Left lung (tissue), 4 donors: ENCODE measurements at regions not wholly inside any gene's neighbourhood (a gene's known extent, or its start where the extent isn't known, plus 50 kb on each side); places are given as distances from the start of the nearest gene placed in this dataset.
"Not testable (repeated sequence)": the region's sequence is repeated elsewhere in the genome, so short reads cannot be mapped to it uniquely, and the experiment has no call there.

Experiments used
- ATAC-seq: fragments of 200-7000 bp; cut with Tn5 transposase; one replicate; pipeline ENCODE4 v1.9.1; 2020; ENCODE audit warnings: moderate library complexity
- DNase-seq, 4 donors: peaks; one replicate each; pipeline ENCODE4 v3.0.0-alpha.2; 2013 to 2020
- H3K27ac ChIP-seq, 2 donors: fragments of 200-600 bp; sonication (generic) in 1 of 2; one replicate each; pipeline versions ENCODE4 v1.5.0 to v1.8.0; 2020 to 2021
- H3K27me3 ChIP-seq, 2 donors: fragments of 200-600 bp; sonication (generic) in 1 of 2; one replicate each; pipeline versions ENCODE4 v1.5.0 to v1.8.0; 2020 to 2021
- H3K36me3 ChIP-seq, 2 donors: fragments of 200-600 bp; sonication (generic) in 1 of 2; one replicate each; pipeline versions ENCODE4 v1.5.0 to v1.8.0; 2020 to 2021
- H3K4me1 ChIP-seq, 2 donors: fragments of 200-600 bp; one replicate each; pipeline ENCODE4 v1.8.0; 2021
- H3K4me3 ChIP-seq, 2 donors: fragments of 200-600 bp; sonication (generic) in 1 of 2; one replicate each; pipeline versions ENCODE4 v1.5.0 to v1.8.0; 2020 to 2021; ENCODE audit warnings: mild to moderate bottlenecking in 1 of 2
- H3K9me3 ChIP-seq, 2 donors: fragments of 200-600 bp; sonication (generic) in 1 of 2; one replicate each; pipeline versions ENCODE4 v1.5.0 to v1.8.0; 2020 to 2021
- CTCF ChIP-seq, 2 donors: fragments of 200-600 bp; sonication (generic) in 1 of 2; IDR thresholded peaks; one replicate each; pipeline versions ENCODE4 v1.5.0 to v1.8.0; 2021; ENCODE audit warnings: antibody characterized with exemption in 2 of 2
- intact Hi-C, 2 donors: fragments of 100-400 bp; cut with DNase I; formaldehyde crosslinking; loops; one replicate each; pipeline versions ENCODE4 v1.11.2 to v1.14.2; 2022
- donor health status: DM: no; HTN: yes; CAD: no.
- donor health status: DM: no; HTN: no; CAD: no.

- Histone ChIP-seq H3K36me3 (no peaks in the 10 kb centered on the region), H3K9me3 (no peaks in the 10 kb centered on the region), H3K27ac (no peak overlapping the region), H3K27me3 (no peaks in the 10 kb centered on the region), H3K4me1 (no peaks in the 10 kb centered on the region), H3K4me3 (no peak overlapping the region)
- no peak for DNase-seq
- no peak for ATAC-seq
- no peak for TF ChIP-seq CTCF (IDR thresholded peaks at IDR 0.05)
- intact Hi-C loops: no loop called here
Measured at GRCh38 chr5:96321345-96321744, 111.7 kb downstream of the PCSK1 start.

GRCh38 chr5:96320797-96321196 lies 112.3 kb downstream of the PCSK1 start:
- Histone ChIP-seq H3K4me3 (no peak overlapping the region), H3K9me3 (no peaks in the 10 kb centered on the region), H3K27ac (no peak overlapping the region), H3K36me3 (no peaks in the 10 kb centered on the region), H3K4me1 (no peaks in the 10 kb centered on the region), H3K27me3 (no peaks in the 10 kb centered on the region)
- intact Hi-C loops: no loop called here
- ATAC-seq (no peak), DNase-seq (no peak)
- no peak for TF ChIP-seq CTCF (IDR thresholded peaks at IDR 0.05)

DNA sequence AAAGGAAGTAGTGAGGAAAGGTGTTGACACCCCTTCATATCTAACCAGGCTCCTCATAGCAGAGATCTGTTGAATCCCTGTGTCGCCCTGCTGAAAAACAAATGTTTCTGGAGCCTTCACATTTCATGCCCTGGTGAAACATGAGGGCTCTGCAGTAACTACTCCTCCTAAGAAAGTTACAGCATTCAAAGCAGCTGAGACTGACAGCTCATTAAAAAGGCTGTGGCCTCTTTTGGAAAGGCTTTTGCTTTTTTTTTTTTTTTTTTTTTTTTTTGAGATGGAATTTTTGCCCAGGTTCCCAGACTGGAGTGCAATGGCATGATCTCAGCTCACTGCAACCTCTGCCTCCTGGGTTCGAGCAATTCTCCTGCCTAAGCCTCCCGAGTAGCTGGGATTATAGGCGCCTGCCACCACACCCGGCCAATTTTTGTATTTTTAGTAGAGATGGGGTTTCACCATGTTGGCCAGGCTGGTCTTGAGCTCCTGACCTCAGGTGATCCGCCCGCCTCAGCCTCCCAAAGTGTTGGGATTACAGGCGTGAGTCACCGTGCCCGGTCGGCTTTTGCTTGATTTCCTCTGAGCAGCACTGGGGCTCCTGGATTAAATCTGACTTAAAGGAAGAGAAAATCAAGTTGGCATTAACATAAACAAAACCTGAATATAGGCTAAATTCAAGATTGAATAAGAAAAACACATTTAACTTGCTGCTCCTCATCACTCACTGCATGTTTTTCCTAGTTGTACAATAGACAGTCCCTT lies 112.9 kb downstream of the PCSK1 start:
- H3K27me3 ChIP-seq, H3K4me1 ChIP-seq, H3K9me3 ChIP-seq, ATAC-seq, H3K36me3 ChIP-seq, H3K4me3 ChIP-seq, H3K27ac ChIP-seq, intact Hi-C loops: not testable (repeated sequence)
- DNase-seq: peak in 1 of 4 donors; percentile 28

- ATAC-seq: no peak
- no peak overlapping the region for H3K27ac ChIP-seq
- H3K27me3 ChIP-seq: no peaks in the 10 kb centered on the region
- no peaks in the 10 kb centered on the region for H3K9me3 ChIP-seq
- H3K4me1 ChIP-seq: no peaks in the 10 kb centered on the region
- no peak for DNase-seq
- H3K36me3 ChIP-seq: no peaks in the 10 kb centered on the region
- no peak for TF ChIP-seq CTCF (IDR thresholded peaks at IDR 0.05)
- H3K4me3 ChIP-seq: no peak overlapping the region
- intact Hi-C loops: no loop called here
Measured at GRCh38 chr5:96318569-96319110, 114.4 kb downstream of the PCSK1 start.

GRCh38 chr5:96317945-96318344 lies 115.1 kb downstream of the PCSK1 start:
- Histone ChIP-seq H3K27ac (no peak overlapping the region), H3K4me1 (no peaks in the 10 kb centered on the region), H3K4me3 (no peak overlapping the region), H3K9me3 (no peaks in the 10 kb centered on the region), H3K36me3 (no peaks in the 10 kb centered on the region), H3K27me3 (no peaks in the 10 kb centered on the region)
- intact Hi-C loops: no loop called here
- no peak for TF ChIP-seq CTCF (IDR thresholded peaks at IDR 0.05)
- ATAC-seq (no peak), DNase-seq (no peak)

DNA sequence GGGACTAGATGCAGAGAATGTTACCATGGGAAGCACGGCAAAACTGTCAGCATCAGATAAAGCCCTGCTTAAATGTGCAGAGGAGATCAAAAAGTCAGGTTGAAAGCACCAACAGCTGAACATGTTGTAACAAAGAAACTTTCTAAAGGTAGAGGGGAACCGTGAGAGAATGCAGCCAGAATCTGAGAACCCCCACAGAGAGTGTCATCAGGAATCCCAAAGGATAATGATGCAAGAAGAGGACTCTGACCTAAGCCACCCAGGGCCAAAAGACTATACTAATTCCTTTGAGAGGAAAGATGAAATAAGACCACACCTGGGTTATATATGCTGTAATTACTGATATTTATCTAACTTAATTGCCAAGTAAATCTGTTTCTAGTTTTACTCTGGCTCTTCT lies 116.6 kb downstream of the PCSK1 start:
- H3K27ac ChIP-seq: no peak overlapping the region
- no peaks in the 10 kb centered on the region for H3K27me3 ChIP-seq
- intact Hi-C loops: no loop called here
- peaks cover 0 to under 1% of the 10 kb centered on the region in 2 donors for H3K9me3 ChIP-seq
- ATAC-seq (no peak), DNase-seq (no peak)
- H3K36me3 ChIP-seq: no peaks in the 10 kb centered on the region
- no peak for TF ChIP-seq CTCF (IDR thresholded peaks at IDR 0.05)
- no peaks in the 10 kb centered on the region for H3K4me1 ChIP-seq
- no peak overlapping the region for H3K4me3 ChIP-seq
